ENCODE measurements at regions not wholly inside any gene's neighbourhood (a gene's known extent, or its start where the extent isn't known, plus 50 kb on each side); places are given as distances from the start of the nearest gene placed in this dataset.
"Not testable (repeated sequence)": the region's sequence is repeated elsewhere in the genome, so short reads cannot be mapped to it uniquely, and the experiment has no call there.

GRCh38 chr1:60914982-60915381 lies 167.4 kb upstream of the NFIA start:
- Histone ChIP-seq H3K36me3 (ENCODE audit: control insufficient read depth, insufficient read depth, low read length) (no peaks in the 10 kb centered on the region), H3K27me3 (ENCODE audit: control insufficient read depth, insufficient read depth, low read length) (no peaks in the 10 kb centered on the region), H3K4me3 (ENCODE audit: low read depth, low read length) (no peak overlapping the region)
- POLR2A ChIA-PET, result no interaction called here
- CTCF ChIA-PET, result no interaction called here
- DNase-seq (ENCODE audit: low read depth), result no peak
- no peak for TF ChIP-seq CTCF (IDR thresholded peaks at IDR 0.05; ENCODE audit: insufficient read depth, low read depth, low read length)

- POLR2A ChIA-PET; H3K27me3 ChIP-seq (ENCODE audit: control insufficient read depth, insufficient read depth, low read length); CTCF ChIA-PET; DNase-seq (ENCODE audit: low read depth); H3K4me3 ChIP-seq (ENCODE audit: low read depth, low read length); H3K36me3 ChIP-seq (ENCODE audit: control insufficient read depth, insufficient read depth, low read length): not testable (repeated sequence)
These were observed 168.7 kb upstream of the NFIA start for GRCh38 chr1:60913708-60914107.

- ChIA-PET POLR2A (no interaction called here), CTCF (no interaction called here)
- Histone ChIP-seq H3K4me3 (ENCODE audit: low read depth, low read length) (no peak overlapping the region), H3K36me3 (ENCODE audit: control insufficient read depth, insufficient read depth, low read length) (no peaks in the 10 kb centered on the region), H3K27me3 (ENCODE audit: control insufficient read depth, insufficient read depth, low read length) (no peaks in the 10 kb centered on the region)
- DNase-seq (ENCODE audit: low read depth), result no peak
- TF ChIP-seq CTCF (IDR thresholded peaks at IDR 0.05; ENCODE audit: insufficient read depth, low read depth, low read length), result no peak
These were observed 169.3 kb upstream of the NFIA start for GRCh38 chr1:60913039-60913438.

GRCh38 chr1:60911966-60912697 lies 170.2 kb upstream of the NFIA start:
- Histone ChIP-seq H3K4me3 (ENCODE audit: low read depth, low read length) (no peak overlapping the region), H3K27me3 (ENCODE audit: control insufficient read depth, insufficient read depth, low read length) (no peaks in the 10 kb centered on the region), H3K36me3 (ENCODE audit: control insufficient read depth, insufficient read depth, low read length) (no peaks in the 10 kb centered on the region)
- TF ChIP-seq CTCF (IDR thresholded peaks at IDR 0.05; ENCODE audit: insufficient read depth, low read depth, low read length), result no peak
- POLR2A ChIA-PET, result no interaction called here
- CTCF ChIA-PET, result no interaction called here
- DNase-seq (ENCODE audit: low read depth), result no peak

GRCh38 chr1:60908159-60908558 lies 174.2 kb upstream of the NFIA start:
- H3K36me3 ChIP-seq (ENCODE audit: control insufficient read depth, insufficient read depth, low read length), result no peaks in the 10 kb centered on the region
- no peaks in the 10 kb centered on the region for H3K27me3 ChIP-seq (ENCODE audit: control insufficient read depth, insufficient read depth, low read length)
- H3K4me3 ChIP-seq (ENCODE audit: low read depth, low read length), result no peak overlapping the region
- ChIA-PET CTCF (no interaction called here), POLR2A (no interaction called here)
- no peak for DNase-seq (ENCODE audit: low read depth)
- no peak for TF ChIP-seq CTCF (IDR thresholded peaks at IDR 0.05; ENCODE audit: insufficient read depth, low read depth, low read length)

- ChIA-PET POLR2A (no interaction called here), CTCF (no interaction called here)
- H3K27me3 ChIP-seq (ENCODE audit: control insufficient read depth, insufficient read depth, low read length), result no peaks in the 10 kb centered on the region
- no peak overlapping the region for H3K4me3 ChIP-seq (ENCODE audit: low read depth, low read length)
- no peak for TF ChIP-seq CTCF (IDR thresholded peaks at IDR 0.05; ENCODE audit: insufficient read depth, low read depth, low read length)
- no peaks in the 10 kb centered on the region for H3K36me3 ChIP-seq (ENCODE audit: control insufficient read depth, insufficient read depth, low read length)
- no peak for DNase-seq (ENCODE audit: low read depth)
These were observed 175.8 kb upstream of the NFIA start for GRCh38 chr1:60906526-60906925.
